ENCODE measurements at regions not wholly inside any gene's neighbourhood (a gene's known extent, or its start where the extent isn't known, plus 50 kb on each side); places are given as distances from the start of the nearest gene placed in this dataset.

DNA sequence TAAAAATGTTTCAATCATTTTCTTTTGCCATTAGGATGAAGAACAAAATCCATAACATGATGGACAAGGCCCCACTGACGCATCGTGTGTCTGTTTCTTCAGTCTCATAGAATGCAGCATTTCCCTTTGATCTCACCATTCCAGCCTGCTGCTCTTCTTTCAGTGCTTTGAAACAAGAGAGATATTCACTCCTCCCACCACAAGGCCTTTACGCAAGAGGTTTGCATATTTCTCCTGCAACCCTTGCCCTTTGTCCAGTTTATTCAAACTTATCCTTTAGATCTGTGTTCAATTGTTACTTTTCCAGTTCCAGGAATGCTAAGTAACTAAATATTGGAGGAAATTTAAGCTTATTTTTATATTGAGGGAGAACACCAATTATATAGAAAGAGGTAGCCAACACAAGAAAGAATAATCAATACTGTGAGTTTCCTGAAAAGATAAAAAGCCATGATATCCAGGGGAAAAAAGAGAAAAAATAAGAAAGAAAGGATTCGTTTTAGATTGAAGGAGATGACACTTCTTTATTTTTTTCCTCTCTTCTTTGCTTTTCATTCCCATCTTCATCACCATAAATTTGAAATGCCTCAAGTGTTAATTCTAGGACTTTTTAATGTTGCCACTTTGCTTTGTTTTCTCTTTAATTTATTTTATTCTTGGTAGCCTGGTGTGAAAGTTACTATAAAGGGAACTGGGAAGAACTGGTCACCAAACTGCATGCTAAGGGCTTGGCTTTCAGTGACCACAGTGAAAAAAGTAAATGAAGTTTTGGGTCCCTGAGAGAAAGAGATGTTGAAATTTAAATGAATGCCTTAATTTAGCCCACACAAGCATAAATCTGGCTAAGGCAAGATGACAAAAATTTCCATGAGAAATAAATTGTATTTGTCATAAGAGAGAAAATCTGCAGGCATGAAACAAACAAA is 102.1 kb downstream of the KIF2B start (continued):
- TF ChIP-seq, protein P1, sequence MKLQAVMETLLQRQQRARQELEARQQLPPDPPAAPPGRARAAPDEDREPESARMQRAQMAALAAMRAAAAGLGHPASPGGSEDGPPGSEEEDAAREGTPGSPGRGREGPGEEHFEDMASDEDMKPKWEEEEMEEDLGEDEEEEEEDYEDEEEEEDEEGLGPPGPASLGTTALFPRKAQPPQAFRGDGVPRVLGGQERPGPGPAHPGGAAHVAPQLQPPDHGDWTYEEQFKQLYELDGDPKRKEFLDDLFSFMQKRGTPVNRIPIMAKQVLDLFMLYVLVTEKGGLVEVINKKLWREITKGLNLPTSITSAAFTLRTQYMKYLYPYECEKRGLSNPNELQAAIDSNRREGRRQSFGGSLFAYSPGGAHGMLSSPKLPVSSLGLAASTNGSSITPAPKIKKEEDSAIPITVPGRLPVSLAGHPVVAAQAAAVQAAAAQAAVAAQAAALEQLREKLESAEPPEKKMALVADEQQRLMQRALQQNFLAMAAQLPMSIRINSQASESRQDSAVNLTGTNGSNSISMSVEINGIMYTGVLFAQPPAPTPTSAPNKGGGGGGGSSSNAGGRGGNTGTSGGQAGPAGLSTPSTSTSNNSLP (IDR thresholded peaks at IDR 0.05; ENCODE audit: low read depth, low read length) = peak; percentile 98
- peak; percentile 73; the same call in 1 of the 2 replicates for TF ChIP-seq RBAK (CRISPR knock-in tag; IDR thresholded peaks at IDR 0.05)
- TF ChIP-seq, protein P2, sequence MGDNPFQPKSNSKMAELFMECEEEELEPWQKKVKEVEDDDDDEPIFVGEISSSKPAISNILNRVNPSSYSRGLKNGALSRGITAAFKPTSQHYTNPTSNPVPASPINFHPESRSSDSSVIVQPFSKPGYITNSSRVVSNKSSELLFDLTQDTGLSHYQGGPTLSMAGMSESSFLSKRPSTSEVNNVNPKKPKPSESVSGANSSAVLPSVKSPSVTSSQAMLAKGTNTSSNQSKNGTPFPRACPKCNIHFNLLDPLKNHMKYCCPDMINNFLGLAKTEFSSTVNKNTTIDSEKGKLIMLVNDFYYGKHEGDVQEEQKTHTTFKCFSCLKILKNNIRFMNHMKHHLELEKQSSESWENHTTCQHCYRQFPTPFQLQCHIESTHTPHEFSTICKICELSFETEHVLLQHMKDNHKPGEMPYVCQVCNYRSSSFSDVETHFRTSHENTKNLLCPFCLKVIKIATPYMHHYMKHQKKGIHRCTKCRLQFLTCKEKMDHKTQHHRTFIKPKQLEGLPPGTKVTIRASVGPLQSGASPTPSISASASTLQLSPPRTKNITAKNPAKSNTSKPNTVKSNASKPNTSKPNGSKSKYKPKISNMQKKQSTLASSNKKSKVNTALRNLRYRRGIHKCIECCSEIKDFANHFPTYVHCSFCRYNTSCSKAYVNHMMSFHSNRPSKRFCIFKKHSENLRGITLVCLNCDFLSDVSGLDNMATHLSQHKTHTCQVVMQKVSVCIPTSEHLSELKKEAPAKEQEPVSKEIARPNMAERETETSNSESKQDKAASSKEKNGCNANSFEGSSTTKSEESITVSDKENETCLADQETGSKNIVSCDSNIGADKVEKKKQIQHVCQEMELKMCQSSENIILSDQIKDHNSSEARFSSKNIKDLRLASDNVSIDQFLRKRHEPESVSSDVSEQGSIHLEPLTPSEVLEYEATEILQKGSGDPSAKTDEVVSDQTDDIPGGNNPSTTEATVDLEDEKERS (CRISPR knock-in tag; IDR thresholded peaks at IDR 0.05) = peak; percentile 89
- peak; percentile 55 for TF ChIP-seq ZNF629 (CRISPR knock-in tag; conservative IDR thresholded peaks at IDR 0.05)
- TF ChIP-seq BCL6 (CRISPR knock-in tag; IDR thresholded peaks at IDR 0.05) = peak; percentile 97
- TF ChIP-seq, protein P3, sequence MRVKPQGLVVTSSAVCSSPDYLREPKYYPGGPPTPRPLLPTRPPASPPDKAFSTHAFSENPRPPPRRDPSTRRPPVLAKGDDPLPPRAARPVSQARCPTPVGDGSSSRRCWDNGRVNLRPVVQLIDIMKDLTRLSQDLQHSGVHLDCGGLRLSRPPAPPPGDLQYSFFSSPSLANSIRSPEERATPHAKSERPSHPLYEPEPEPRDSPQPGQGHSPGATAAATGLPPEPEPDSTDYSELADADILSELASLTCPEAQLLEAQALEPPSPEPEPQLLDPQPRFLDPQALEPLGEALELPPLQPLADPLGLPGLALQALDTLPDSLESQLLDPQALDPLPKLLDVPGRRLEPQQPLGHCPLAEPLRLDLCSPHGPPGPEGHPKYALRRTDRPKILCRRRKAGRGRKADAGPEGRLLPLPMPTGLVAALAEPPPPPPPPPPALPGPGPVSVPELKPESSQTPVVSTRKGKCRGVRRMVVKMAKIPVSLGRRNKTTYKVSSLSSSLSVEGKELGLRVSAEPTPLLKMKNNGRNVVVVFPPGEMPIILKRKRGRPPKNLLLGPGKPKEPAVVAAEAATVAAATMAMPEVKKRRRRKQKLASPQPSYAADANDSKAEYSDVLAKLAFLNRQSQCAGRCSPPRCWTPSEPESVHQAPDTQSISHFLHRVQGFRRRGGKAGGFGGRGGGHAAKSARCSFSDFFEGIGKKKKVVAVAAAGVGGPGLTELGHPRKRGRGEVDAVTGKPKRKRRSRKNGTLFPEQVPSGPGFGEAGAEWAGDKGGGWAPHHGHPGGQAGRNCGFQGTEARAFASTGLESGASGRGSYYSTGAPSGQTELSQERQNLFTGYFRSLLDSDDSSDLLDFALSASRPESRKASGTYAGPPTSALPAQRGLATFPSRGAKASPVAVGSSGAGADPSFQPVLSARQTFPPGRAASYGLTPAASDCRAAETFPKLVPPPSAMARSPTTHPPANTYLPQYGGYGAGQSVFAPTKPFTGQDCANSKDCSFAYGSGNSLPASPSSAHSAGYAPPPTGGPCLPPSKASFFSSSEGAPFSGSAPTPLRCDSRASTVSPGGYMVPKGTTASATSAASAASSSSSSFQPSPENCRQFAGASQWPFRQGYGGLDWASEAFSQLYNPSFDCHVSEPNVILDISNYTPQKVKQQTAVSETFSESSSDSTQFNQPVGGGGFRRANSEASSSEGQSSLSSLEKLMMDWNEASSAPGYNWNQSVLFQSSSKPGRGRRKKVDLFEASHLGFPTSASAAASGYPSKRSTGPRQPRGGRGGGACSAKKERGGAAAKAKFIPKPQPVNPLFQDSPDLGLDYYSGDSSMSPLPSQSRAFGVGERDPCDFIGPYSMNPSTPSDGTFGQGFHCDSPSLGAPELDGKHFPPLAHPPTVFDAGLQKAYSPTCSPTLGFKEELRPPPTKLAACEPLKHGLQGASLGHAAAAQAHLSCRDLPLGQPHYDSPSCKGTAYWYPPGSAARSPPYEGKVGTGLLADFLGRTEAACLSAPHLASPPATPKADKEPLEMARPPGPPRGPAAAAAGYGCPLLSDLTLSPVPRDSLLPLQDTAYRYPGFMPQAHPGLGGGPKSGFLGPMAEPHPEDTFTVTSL (CRISPR knock-in tag; IDR thresholded peaks at IDR 0.05; ENCODE audit: borderline replicate concordance) = peak; percentile 99
- TF ChIP-seq ZNF652 (CRISPR knock-in tag; IDR thresholded peaks at IDR 0.05; ENCODE audit: borderline replicate concordance, low read depth) = peak; percentile 52; the same call in 1 of the 2 replicates
- peak; percentile 96 for TF ChIP-seq ASH2L (IDR thresholded peaks at IDR 0.05; ENCODE audit: insufficient read length, low read depth, low read length)
- no peak for TF ChIP-seq KLF11 (CRISPR knock-in tag; IDR thresholded peaks at IDR 0.05)
- no peak for TF ChIP-seq HNRNPH1 (optimal IDR thresholded peaks at IDR 0.05; ENCODE audit: low read depth, low read length)
- peak; percentile 65; the same call in 1 of the 2 replicates for TF ChIP-seq KMT2A (CRISPR knock-in tag; IDR thresholded peaks at IDR 0.05)
- TF ChIP-seq, protein P4, sequence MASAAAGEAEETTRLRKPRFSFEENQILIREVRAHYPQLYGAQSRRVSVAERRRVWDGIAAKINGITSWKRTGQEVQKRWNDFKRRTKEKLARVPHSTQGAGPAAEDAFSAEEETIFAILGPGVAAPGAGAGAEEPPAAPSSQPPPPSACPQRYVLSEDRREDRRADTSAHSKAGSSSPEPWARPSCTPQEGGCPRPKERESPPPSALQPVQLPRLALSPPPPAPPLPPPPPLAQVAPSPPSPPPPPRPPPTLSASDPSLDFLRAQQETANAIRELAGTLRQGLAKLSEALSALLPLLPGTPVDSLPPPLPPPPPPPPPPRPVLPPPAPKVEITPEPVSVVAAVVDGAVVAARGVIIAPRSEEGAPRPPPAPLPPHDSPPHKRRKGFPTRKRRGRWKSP (CRISPR knock-in tag; IDR thresholded peaks at IDR 0.05) = peak; percentile 54; the same call in 1 of the 2 replicates
- TF ChIP-seq SRY (CRISPR knock-in tag; IDR thresholded peaks at IDR 0.05) = no peak
- peak; percentile 84; the same call in 1 of the 2 replicates for TF ChIP-seq ZKSCAN8 (CRISPR knock-in tag; IDR thresholded peaks at IDR 0.05; ENCODE audit: borderline replicate concordance)
- TF ChIP-seq ELF3 (CRISPR knock-in tag; IDR thresholded peaks at IDR 0.05) = peak; percentile 89
- peak; percentile 96 for TF ChIP-seq PPARG (CRISPR knock-in tag; conservative IDR thresholded peaks at IDR 0.05)
- TF ChIP-seq, protein P5, sequence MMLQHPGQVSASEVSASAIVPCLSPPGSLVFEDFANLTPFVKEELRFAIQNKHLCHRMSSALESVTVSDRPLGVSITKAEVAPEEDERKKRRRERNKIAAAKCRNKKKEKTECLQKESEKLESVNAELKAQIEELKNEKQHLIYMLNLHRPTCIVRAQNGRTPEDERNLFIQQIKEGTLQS (CRISPR knock-in tag; IDR thresholded peaks at IDR 0.05) = peak; percentile 71
